ENCODE measurements at regions not wholly inside any gene's neighbourhood (a gene's known extent, or its start where the extent isn't known, plus 50 kb on each side); places are given as distances from the start of the nearest gene placed in this dataset.
A peak's percentile ranks its signal among the peaks of the same experiment; 100 is the strongest.

GRCh38 chr1:193592317-193592716 is 405.9 kb upstream of the B3GALT2 start:
- no peak for DNase-seq (ENCODE audit: low read depth)
- H3K4me3 ChIP-seq (ENCODE audit: control insufficient read depth, low read depth, low read length) = no peak overlapping the region

GRCh38 chr1:193590102-193590501 is 403.7 kb upstream of the B3GALT2 start:
- TF ChIP-seq CTCF (conservative IDR thresholded peaks at IDR 0.05; ENCODE audit: control insufficient read depth, insufficient read depth, low read depth, low read length) = no peak
- H3K4me3 ChIP-seq (ENCODE audit: control insufficient read depth, low read depth, low read length) = no peak overlapping the region
- no peak for DNase-seq (ENCODE audit: low read depth)

More at GRCh38 chr1:193592317-193592716, 405.9 kb upstream of the B3GALT2 start:
- no peak for TF ChIP-seq CTCF (conservative IDR thresholded peaks at IDR 0.05; ENCODE audit: control insufficient read depth, insufficient read depth, low read depth, low read length)

GRCh38 chr1:193589597-193590040 is 403.2 kb upstream of the B3GALT2 start:
- TF ChIP-seq CTCF (conservative IDR thresholded peaks at IDR 0.05; ENCODE audit: control insufficient read depth, insufficient read depth, low read depth, low read length) = no peak
- DNase-seq (ENCODE audit: low read depth) = peak; percentile 30
- H3K4me3 ChIP-seq (ENCODE audit: control insufficient read depth, low read depth, low read length) = no peak overlapping the region

- H3K4me3 ChIP-seq (ENCODE audit: control insufficient read depth, low read depth, low read length) = no peak overlapping the region
- no peak for DNase-seq (ENCODE audit: low read depth)
- TF ChIP-seq CTCF (conservative IDR thresholded peaks at IDR 0.05; ENCODE audit: control insufficient read depth, insufficient read depth, low read depth, low read length) = no peak
These were observed 402.1 kb upstream of the B3GALT2 start for GRCh38 chr1:193588311-193589082.

GRCh38 chr1:193584731-193585239 is 398.4 kb upstream of the B3GALT2 start:
- H3K4me3 ChIP-seq (ENCODE audit: control insufficient read depth, low read depth, low read length) = no peak overlapping the region
- no peak for DNase-seq (ENCODE audit: low read depth)
- no peak for TF ChIP-seq CTCF (conservative IDR thresholded peaks at IDR 0.05; ENCODE audit: control insufficient read depth, insufficient read depth, low read depth, low read length)

GRCh38 chr1:193581341-193581740 is 394.9 kb upstream of the B3GALT2 start:
- TF ChIP-seq CTCF (conservative IDR thresholded peaks at IDR 0.05; ENCODE audit: control insufficient read depth, insufficient read depth, low read depth, low read length) = no peak
- DNase-seq (ENCODE audit: low read depth) = no peak
- H3K4me3 ChIP-seq (ENCODE audit: control insufficient read depth, low read depth, low read length) = no peak overlapping the region
